Fibroblast of lung (primary cell): ENCODE measurements at regions not wholly inside any gene's neighbourhood (a gene's known extent, or its start where the extent isn't known, plus 50 kb on each side); places are given as distances from the start of the nearest gene placed in this dataset.

Source experiments
- EZH2 ChIP-seq: IDR thresholded peaks from 2 replicates; pipeline ENCODE4 v1.5.1; 2012; ENCODE audit warnings: low read length, control low read depth, mild to moderate bottlenecking; ENCODE audit errors: missing control alignments
- TF ChIP-seq, protein P1 (sequence below), 2 donors: IDR thresholded peaks in 1 of 2; conservative IDR thresholded peaks in 1 of 2; 1 replicate in 1 of 2; 2 replicates in 1 of 2; pipeline ENCODE4 v1.5.1; 2011 to 2012; ENCODE audit warnings: low read length in 2 of 2, control low read depth in 1 of 2, inconsistent platforms in 1 of 2, low read depth in 1 of 2, mild to moderate bottlenecking in 1 of 2

DNA sequence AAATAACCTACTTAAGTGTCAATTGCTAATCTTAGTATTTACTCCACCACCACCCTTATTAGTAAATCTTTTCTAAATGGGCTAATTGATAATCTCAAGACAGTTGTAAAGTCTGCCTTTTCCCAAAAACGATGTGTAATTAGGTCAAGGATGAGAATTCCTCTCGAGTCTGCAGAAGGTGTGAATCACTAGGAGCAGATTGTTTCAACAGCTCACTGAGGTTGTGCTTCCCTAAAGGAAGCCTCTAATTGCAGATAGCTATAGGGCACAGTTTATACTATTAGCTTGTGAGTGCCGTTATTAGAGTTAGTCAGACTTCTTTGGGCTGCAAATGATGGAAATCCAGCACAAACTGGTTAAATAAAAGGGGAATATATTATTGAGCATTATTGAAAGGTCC, 84.9 kb downstream of the C11orf91 start:
- TF ChIP-seq EZH2 = no peak
- TF ChIP-seq, protein P1, sequence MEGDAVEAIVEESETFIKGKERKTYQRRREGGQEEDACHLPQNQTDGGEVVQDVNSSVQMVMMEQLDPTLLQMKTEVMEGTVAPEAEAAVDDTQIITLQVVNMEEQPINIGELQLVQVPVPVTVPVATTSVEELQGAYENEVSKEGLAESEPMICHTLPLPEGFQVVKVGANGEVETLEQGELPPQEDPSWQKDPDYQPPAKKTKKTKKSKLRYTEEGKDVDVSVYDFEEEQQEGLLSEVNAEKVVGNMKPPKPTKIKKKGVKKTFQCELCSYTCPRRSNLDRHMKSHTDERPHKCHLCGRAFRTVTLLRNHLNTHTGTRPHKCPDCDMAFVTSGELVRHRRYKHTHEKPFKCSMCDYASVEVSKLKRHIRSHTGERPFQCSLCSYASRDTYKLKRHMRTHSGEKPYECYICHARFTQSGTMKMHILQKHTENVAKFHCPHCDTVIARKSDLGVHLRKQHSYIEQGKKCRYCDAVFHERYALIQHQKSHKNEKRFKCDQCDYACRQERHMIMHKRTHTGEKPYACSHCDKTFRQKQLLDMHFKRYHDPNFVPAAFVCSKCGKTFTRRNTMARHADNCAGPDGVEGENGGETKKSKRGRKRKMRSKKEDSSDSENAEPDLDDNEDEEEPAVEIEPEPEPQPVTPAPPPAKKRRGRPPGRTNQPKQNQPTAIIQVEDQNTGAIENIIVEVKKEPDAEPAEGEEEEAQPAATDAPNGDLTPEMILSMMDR (conservative IDR thresholded peaks at IDR 0.05 in 1 of 2, IDR thresholded peaks at IDR 0.05 in 1 of 2; ENCODE audit: low read depth in 1 of 2, low read length in 2 of 2) = no peak
